ENCODE measurements at regions not wholly inside any gene's neighbourhood (a gene's known extent, or its start where the extent isn't known, plus 50 kb on each side); places are given as distances from the start of the nearest gene placed in this dataset.

DNA sequence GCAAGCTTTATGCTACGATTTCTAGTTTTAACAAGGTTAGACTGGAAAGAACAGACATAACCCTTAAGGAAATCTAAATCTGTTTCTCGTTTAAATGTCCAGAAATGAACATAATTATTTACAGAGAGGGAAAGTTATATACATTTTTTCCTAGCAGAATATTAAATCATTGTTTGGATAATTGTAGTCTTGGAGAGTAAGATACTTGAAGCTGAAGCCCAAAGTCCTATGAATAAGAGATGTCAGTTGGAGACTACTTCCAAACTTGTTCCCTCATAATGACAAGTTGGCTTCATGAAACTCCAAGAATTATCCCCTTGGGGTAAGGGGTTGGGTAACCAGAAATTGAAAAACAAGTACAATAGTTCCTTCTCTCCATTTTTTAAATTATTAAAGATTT, 911.1 kb upstream of the MAN1A1 start:
- DNase-seq, result no peak
- Histone ChIP-seq H3K9me3 (ENCODE audit: control insufficient read depth in 2 of 3, insufficient read depth in 1 of 3, low read length in 3 of 3) (no peaks in the 10 kb centered on the region), H3K27ac (ENCODE audit: low read depth in 2 of 2, low read length in 2 of 2) (no peak overlapping the region), H3K4me3 (ENCODE audit: low read length in 3 of 3) (no peak overlapping the region), H3K27me3 (ENCODE audit: control insufficient read depth, insufficient read depth, low read length) (no peaks in the 10 kb centered on the region), H3K36me3 (ENCODE audit: control insufficient read depth in 2 of 3, insufficient read depth in 3 of 3, low read length in 3 of 3) (no peaks in the 10 kb centered on the region), H3K4me1 (ENCODE audit: control insufficient read depth in 2 of 3, insufficient read depth in 2 of 3, low read depth in 1 of 3, low read length in 3 of 3) (no peaks in the 10 kb centered on the region), H3K9ac (ENCODE audit: low read length in 3 of 3) (no peak overlapping the region)
- no peak for FAIRE-seq
- intact Hi-C loops (cut with DNase I), result no loop called here
- TF ChIP-seq, protein P1, sequence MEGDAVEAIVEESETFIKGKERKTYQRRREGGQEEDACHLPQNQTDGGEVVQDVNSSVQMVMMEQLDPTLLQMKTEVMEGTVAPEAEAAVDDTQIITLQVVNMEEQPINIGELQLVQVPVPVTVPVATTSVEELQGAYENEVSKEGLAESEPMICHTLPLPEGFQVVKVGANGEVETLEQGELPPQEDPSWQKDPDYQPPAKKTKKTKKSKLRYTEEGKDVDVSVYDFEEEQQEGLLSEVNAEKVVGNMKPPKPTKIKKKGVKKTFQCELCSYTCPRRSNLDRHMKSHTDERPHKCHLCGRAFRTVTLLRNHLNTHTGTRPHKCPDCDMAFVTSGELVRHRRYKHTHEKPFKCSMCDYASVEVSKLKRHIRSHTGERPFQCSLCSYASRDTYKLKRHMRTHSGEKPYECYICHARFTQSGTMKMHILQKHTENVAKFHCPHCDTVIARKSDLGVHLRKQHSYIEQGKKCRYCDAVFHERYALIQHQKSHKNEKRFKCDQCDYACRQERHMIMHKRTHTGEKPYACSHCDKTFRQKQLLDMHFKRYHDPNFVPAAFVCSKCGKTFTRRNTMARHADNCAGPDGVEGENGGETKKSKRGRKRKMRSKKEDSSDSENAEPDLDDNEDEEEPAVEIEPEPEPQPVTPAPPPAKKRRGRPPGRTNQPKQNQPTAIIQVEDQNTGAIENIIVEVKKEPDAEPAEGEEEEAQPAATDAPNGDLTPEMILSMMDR (IDR thresholded peaks at IDR 0.05; ENCODE audit: borderline replicate concordance, extremely low read depth, insufficient read depth), result no peak

DNA sequence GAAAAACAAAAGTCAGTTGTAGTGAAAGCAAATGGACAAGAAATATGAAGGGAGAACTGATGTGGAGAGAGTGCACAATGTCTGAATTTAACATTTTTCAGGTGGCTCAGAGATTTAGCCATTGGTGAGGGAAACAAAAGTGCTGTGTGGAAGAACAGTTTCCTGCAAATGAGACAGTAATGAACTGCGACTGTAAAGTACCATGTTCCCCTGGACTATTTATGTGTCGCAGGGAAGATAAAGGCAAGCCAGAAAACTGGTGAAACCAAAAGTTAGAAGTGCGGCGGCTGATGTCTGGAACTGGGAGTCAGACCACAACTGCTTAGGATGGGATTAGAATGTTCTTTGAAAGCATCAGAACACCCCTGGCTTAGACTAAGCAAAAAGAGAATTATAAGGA, 905.1 kb upstream of the MAN1A1 start:
- TF ChIP-seq, protein P1 (IDR thresholded peaks at IDR 0.05; ENCODE audit: borderline replicate concordance, extremely low read depth, insufficient read depth), result no peak
- FAIRE-seq (no peak), DNase-seq (no peak)
- intact Hi-C loops (cut with DNase I), result no loop called here
- no peak overlapping the region for H3K4me3 ChIP-seq (ENCODE audit: low read length in 3 of 3)
- H3K9me3 ChIP-seq (ENCODE audit: control insufficient read depth in 2 of 3, insufficient read depth in 1 of 3, low read length in 3 of 3), result no peaks in the 10 kb centered on the region
- no peaks in the 10 kb centered on the region for H3K36me3 ChIP-seq (ENCODE audit: control insufficient read depth in 2 of 3, insufficient read depth in 3 of 3, low read length in 3 of 3)
- no peak overlapping the region for H3K9ac ChIP-seq (ENCODE audit: low read length in 3 of 3)
- no peaks in the 10 kb centered on the region for H3K4me1 ChIP-seq (ENCODE audit: control insufficient read depth in 2 of 3, insufficient read depth in 2 of 3, low read depth in 1 of 3, low read length in 3 of 3)
- no peak overlapping the region for H3K27ac ChIP-seq (ENCODE audit: low read depth in 2 of 2, low read length in 2 of 2)
- no peaks in the 10 kb centered on the region for H3K27me3 ChIP-seq (ENCODE audit: control insufficient read depth, insufficient read depth, low read length)

DNA sequence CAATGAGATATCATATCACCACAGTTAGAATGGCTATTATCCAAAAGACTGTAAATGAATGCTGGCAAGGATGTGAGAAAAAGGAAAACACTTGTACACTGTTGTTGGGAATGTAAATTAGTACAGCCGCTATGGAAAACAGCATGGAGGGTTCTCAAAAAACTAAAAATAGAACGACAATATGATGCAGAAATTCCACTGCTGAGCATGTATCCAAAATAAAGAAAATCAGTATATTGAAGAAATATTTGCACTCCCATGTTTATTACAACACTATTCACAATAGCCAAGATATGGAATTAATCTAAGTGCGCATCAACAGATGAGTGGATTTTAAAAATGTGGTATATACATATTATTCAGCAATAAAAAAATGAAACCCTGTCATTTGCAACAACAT, 898.9 kb upstream of the MAN1A1 start:
- DNase-seq (no peak), FAIRE-seq (no peak)
- H3K4me3 ChIP-seq (ENCODE audit: low read length in 3 of 3), result no peak overlapping the region
- no peaks in the 10 kb centered on the region for H3K4me1 ChIP-seq (ENCODE audit: control insufficient read depth in 2 of 3, insufficient read depth in 2 of 3, low read depth in 1 of 3, low read length in 3 of 3)
- H3K27me3 ChIP-seq (ENCODE audit: control insufficient read depth, insufficient read depth, low read length), result no peaks in the 10 kb centered on the region
- intact Hi-C loops (cut with DNase I), result no loop called here
- no peak overlapping the region for H3K9ac ChIP-seq (ENCODE audit: low read length in 3 of 3)
- no peak overlapping the region for H3K27ac ChIP-seq (ENCODE audit: low read depth in 2 of 2, low read length in 2 of 2)
- H3K9me3 ChIP-seq (ENCODE audit: control insufficient read depth in 2 of 3, insufficient read depth in 1 of 3, low read length in 3 of 3), result no peaks in the 10 kb centered on the region
- no peaks in the 10 kb centered on the region for H3K36me3 ChIP-seq (ENCODE audit: control insufficient read depth in 2 of 3, insufficient read depth in 3 of 3, low read length in 3 of 3)
- TF ChIP-seq, protein P1 (IDR thresholded peaks at IDR 0.05; ENCODE audit: borderline replicate concordance, extremely low read depth, insufficient read depth), result no peak

DNA sequence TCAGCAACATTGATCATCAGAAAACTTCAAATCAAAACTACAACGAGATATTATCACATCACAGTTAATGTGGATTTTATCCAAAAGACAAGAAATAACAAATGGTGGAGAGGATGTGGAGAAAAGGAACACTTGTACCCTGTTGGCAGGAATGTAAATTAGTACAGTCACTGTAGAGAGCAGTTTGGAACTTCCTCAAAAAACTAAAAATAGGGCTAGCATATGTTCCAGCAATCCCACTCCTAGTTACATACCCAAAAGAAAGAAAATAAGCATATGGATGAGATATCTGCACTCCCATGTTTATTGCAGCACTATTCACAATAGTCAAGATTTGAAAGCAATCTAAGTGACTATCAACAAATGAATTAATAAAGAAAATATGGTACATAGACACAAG, 887.7 kb upstream of the MAN1A1 start:
- no peaks in the 10 kb centered on the region for H3K36me3 ChIP-seq (ENCODE audit: control insufficient read depth in 2 of 3, insufficient read depth in 3 of 3, low read length in 3 of 3)
- H3K4me3 ChIP-seq (ENCODE audit: low read length in 3 of 3), result no peak overlapping the region
- no peak for FAIRE-seq
- H3K4me1 ChIP-seq (ENCODE audit: control insufficient read depth in 2 of 3, insufficient read depth in 2 of 3, low read depth in 1 of 3, low read length in 3 of 3), result no peaks in the 10 kb centered on the region
- DNase-seq, result no peak
- no peak overlapping the region for H3K9ac ChIP-seq (ENCODE audit: low read length in 3 of 3)
- H3K9me3 ChIP-seq (ENCODE audit: control insufficient read depth in 2 of 3, insufficient read depth in 1 of 3, low read length in 3 of 3), result peaks cover 0 to 6% (median 0%) of the 10 kb centered on the region in 3 donors
- no peak overlapping the region for H3K27ac ChIP-seq (ENCODE audit: low read depth in 2 of 2, low read length in 2 of 2)
- TF ChIP-seq, protein P1 (IDR thresholded peaks at IDR 0.05; ENCODE audit: borderline replicate concordance, extremely low read depth, insufficient read depth), result no peak
- H3K27me3 ChIP-seq (ENCODE audit: control insufficient read depth, insufficient read depth, low read length), result no peaks in the 10 kb centered on the region
- intact Hi-C loops (cut with DNase I), result no loop called here

All from kidney (tissue), 13 donors.